CD4-positive, alpha-beta T cell treated with Interferon gamma for 1 hour (primary cell): ENCODE measurements at regions not wholly inside any gene's neighbourhood (a gene's known extent, or its start where the extent isn't known, plus 50 kb on each side); places are given as distances from the start of the nearest gene placed in this dataset.

Source experiments
- DNase-seq: peaks from one replicate; pipeline ENCODE4 v3.0.0-alpha.2; 2020

DNA sequence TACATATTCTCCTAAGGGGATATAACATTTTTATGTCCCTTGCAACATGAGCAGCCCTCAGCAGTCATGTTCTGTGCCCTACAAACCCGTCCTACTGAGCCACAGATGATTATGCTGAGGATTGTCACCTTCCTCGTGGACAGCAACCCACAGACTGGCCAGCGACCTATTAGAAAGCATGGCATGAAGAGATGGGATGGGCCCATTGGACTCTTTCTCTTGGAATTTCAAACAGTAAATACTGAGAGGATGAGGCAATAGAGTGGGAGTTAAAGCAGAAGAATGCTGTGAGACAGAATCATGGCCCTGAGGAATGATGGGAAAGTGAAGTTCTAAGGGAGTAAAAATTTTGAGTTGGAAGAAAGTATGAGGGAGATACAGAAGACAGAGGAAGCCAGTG, 149.9 kb upstream of the BTG1 start:
- no peak for DNase-seq

DNA sequence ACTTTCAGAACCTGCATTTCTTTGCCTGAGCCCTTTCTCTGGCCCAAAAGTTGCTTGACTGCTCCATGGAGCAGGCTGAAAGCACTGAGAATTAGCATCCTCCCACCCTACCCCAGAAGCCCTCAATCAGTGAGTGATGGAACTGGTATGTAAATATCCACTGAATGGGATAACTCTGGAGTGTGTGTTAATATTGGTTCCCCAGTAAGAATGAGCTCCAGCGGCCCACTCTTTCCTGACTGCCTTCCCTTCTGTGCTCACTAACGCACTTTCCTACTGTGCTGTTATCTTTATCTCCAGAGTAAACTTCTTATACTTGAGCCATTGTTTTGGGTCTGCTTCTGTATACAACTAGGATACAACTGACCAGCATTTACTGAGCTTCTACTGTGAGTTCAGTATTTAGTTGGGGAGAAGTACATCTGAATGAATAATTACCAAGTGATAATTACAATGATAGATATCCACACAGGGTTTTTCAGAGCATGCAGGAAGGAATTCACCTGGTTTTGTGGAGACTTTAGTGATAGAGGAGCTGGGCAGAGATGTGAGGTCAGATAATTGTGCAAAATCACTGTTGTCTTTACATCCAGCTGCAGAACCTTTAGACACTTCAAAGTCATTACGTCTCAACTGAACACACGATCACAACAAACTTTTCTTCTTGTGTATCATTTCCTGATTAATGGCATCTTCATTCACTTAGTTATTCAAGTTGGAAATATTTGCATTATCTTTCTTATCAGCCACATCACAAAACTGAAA, 149.2 kb upstream of the BTG1 start:
- DNase-seq: no peak

DNA sequence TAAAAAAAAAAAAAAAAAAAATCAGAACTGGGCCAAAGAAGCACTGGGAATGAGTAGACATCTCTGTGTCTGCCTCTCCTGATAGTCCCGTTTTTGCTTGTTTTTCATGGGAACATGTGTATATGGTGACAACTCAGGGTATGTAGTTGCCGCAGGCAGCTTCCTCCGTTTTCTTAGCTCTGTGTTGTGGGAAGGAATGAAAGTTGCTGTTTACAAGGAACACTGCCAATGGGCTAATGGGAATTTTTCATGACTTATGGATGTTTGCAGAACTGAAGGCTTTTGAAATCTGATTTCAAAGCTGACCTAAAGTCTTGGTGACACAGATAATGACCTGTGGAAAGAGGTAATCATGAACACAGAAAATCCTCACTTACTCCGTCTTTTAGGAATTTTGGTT, 146.4 kb upstream of the BTG1 start:
- DNase-seq: no peak

DNA sequence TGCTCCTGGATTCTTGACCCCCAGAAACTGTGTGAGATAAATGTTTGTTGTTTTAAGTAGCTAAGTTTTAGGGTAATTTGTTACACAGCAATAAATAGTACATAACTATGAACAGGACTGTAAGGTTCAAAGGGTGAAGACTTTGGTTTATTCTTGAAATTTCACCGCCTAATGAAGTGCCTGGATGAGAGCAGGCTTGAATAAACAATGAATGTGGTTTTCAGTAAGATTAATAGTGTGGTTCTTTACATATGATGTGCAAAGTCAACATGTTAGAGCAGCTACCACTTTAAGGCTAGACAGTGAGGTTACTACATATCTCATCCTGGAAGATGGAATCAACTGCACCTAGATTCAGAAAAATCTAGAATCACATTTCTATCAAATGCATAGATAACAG, 145.2 kb upstream of the BTG1 start:
- no peak for DNase-seq

DNA sequence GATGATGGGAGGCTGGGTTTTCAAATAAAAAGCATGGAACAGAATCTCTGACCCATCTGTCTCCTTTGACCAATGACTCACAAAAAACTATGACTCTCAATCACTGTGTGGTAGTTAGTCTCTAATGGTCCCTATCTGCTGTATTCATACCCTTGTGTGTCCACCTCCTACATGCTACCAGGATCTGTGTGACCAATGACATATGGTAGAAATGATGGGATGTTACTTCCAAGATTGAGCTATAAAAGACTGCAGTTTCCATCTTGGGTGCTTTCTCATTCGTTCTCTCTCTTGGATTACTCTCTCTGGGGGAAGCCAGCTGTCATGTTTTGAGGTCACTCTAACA, 144.7 kb upstream of the BTG1 start:
- no peak for DNase-seq

DNA sequence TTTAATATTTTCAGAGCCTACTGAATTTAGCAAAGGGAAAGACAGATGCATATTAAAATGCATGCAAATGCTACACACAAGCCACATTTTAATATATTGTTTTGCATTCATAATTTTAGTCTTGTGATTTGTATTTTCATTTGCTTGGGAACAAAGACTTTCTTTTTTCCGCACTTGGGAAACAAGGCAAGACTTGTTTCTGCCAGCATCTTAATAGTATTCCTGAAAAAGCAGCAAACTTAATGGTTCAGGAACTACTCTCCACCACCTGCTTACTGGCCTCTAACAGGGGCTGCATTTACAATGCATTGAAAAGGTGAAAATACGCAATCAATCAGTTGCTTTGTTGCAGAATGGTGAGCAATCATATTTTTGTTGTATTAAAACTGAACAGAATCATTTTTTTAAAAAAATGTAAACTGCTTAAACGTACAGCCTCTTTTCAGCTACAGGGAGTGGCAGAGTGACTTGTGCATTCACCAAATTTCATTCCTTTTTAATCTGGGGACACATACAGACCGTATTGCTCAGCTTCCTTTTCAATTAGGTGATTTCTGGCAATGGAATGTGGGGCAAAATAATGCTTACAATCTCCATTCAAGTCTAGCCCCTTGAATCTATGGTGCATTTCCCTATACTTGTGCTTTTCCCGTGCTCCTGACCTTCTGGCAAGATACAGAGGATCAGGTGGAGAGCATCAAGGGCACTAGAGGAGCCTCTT, 144.1 kb upstream of the BTG1 start:
- DNase-seq: no peak

DNA sequence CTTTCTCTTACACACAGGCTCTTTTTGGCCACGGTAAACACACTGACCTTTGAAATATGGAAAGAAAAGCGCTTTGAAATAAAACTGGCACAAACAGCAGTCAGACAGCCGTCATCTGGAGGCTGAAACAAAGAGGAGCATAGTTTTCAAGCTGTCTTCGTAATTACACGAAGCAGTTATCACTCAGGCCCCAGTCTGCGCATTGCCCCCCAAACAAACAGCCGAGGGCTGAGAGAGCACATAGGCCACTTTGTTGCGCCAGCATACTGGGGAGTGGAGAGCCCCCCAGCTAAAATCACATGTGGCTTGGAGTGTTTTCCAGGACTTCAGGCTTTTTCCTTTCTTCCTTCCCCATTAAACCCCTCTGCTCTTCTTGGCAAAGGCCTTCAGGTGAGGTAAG, 142.9 kb upstream of the BTG1 start:
- no peak for DNase-seq

DNA sequence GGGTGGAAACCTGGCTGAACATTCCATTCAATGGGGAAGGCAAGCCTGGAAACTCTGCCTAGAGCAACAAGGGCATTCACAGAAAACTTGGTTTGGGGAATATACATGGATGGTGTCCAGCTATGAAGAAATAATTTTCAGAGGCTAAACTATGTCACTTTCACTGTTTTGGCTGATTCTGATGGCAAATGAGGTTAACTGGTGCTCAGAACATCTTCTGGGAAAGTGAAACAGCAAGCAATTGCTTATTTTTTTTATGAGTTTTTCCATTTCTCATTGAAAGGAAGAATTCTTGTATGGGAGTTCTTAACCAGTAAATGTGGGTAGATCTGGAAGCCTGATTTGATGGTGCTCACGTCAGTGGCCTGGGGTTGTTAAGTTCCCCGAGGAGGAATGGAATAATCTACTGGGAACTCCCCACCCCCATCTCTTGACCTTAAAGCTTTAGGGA, 132.8 kb upstream of the BTG1 start:
- no peak for DNase-seq

DNA sequence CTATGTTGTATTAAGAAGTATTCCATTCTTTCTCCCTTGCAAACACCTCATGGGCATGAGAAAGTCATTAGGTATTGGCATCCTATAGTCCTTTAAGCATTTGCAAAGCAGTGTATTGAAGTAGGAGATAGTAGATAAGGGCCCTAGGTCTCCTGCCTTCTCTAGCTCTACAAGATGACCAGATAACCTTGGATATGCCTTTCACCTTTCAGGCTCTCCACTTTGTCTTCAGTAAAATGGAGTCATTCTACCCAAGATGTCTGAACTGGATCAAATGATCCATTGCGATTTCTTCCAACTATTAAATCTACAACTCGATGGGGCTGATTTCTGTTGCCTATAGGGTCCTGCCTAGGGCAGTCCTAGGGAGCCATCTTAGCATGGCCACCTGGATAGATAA, 132.1 kb upstream of the BTG1 start:
- DNase-seq: no peak

DNA sequence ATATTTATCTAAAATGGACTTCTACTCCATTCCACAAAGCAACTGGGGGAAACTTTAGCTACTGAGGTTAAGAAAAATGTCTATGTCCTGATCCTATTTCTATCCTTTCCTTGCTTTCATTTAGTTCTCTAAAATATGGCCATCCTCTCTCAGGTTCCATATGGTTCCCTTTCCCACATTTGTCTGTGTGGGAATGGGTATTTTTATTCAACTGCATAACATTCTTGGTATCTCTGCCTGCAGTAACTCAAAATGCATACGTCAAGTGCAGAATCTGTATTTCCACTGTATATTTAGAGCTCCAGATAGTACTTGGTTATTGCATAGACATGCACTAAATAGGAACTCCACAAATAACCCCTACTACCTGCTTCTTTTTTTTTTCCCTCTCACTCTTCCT, 130.6 kb upstream of the BTG1 start:
- no peak for DNase-seq

DNA sequence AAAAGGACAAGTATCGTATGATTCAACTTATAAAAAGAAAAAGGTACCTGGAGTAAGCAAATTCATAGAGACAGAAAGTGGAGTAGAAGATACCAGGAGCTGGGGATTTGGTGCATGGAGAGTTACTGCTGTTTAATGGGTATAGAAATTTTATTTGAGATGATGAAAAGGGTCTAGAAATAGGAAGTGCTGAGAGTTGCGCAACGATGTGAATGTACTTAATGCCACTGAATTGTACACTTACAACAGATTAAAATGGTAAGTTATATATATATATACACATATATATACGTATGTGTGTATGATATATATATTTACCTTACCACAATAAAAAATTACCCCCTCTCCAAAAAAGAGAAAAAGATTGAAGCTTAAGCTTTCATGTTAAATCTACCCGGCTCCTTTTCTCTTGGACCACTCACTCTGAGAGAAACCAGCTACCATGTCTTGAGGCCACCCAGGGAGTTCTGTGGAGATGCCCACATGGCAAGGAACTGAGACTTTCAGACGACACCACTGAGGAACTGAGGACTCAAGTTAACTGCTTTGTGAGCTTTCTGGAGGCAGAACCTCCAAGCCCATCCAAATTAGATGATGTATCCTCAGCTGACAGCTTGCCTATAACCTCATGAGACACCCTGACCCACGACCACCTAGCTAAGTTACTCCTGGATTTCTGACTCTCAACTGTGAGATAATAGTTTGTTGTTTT, 130.0 kb upstream of the BTG1 start:
- DNase-seq: no peak

DNA sequence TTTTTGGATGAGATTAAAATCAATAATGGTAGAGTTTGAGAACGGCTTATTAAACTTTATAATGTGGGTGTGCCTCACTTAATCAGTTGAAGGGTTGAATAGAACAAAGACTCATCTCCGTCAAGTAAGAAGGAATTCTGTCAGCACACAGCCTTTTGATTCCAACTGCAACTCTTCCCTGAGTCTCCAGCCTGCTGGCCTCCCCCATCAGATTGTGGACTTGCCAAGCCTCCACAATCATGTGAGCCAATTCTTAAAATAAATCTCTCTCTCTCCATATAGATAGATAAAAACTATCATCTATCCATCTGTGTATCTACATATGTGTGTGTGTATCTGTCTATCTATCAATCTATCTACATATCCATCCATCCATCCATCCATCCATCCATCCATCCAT, 127.4 kb upstream of the BTG1 start:
- no peak for DNase-seq

DNA sequence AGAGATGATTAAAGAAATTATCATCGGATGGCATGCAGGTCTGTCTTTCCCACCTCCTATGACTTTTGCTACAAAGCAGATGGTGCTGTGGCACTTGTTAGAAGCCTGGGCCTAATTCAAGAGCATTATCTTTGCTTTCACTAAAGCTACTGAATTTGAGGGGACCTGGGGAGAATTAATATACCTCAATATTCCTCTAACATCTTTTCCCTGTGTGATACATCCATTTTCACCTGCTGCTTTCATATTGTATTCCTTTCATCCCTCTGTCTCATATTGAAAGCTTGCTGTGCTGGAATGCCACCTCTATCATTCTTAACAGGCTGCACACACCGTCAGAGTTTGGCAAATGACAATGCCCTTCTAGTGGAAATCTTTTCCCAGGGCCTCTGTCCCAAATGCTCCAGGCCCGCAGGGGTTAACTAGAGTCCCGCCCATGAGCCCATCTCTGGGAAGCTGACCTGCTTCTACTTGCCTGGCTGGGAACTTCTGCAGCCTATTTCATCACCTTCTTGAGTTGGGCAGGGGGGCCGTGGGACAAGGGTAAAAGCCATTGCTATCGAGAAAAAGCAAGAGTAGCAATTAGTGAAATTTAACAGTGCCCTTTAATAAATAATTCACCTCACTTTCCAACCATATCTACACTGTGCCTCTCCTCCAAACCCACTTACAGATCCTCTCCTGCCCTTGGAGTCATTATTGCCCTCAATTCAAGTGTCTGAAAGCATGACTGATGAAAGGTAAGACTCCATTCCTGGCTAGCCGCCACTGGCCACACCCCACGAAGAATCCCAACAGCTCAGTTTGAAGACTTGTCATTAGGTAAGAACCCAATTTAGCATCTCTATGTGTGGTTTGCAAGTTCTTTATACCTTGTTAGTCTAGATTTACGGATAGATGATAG, 126.7 kb upstream of the BTG1 start:
- DNase-seq: no peak

DNA sequence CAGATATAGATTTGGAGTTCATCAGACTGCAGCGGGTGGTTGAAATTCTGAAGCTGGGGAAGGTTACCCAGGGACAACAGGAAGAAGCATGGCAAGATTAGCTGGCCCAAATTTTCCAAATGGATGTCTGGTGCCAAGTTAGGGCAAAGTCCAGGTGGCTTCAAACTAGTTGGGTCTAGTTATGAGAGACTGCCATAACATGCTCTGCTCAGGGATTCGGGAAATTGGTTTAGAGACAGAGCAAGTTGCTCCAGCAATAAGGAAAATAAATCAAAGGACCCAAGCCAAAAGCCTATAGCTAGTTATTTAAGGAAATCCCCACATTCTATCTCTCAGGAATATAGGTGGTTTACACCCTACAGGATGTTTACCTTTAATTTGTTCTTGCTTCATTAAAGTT, 125.7 kb upstream of the BTG1 start:
- DNase-seq: no peak

DNA sequence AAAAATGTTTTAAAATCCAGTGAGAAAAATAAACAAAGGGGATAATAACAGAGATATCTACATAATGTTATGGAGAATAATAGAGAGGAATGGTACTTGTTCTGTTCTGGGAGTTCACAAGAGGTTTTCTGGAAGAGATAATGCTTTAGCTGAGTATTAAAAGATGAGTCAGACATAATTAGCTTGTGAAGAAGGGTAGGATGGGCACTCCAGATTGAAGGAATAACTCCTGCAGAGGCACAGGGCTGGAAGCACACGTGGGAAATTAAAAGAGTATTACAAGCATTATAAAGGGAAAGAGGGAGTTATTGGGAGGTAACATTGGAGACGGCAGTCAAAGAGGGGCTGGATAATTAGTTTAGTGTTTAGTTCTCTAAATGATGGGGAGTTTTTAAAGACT, 124.9 kb upstream of the BTG1 start:
- no peak for DNase-seq

DNA sequence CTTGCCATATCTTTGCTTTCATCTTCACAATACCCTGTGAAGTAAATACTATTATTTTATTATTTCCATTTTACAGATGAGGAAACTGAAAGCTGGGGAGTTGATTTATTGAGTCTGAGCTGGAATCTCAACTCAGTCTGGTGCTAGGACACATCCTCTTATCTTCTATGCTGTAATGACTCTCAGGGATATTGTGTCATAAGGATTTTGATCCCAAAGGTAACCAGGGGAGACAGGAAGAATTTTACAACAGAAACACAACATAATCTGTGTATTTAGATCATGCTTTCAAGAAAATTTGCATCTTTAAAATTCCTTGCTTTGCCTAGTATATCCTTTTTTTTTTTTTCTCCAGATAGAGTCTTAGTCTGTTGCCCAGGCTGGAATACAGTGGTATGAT, 123.3 kb upstream of the BTG1 start:
- no peak for DNase-seq

DNA sequence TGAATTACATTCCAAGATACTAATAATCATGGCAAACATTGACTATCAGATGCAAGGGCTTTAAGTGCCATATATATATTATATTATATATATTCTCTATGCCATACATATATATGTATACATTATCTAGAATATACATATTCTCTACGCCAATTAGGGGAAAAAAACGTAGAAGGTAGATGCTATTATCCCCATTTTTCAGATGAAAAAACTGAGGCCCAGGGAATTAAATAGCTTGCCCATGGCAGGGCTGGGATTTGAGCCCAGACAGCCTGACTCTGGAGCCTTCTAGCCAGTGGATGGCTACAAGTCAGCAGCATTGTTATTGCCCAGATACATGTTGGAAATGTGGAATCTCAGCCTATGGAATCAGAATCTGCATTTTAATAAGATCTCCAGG, 116.0 kb upstream of the BTG1 start:
- no peak for DNase-seq

DNA sequence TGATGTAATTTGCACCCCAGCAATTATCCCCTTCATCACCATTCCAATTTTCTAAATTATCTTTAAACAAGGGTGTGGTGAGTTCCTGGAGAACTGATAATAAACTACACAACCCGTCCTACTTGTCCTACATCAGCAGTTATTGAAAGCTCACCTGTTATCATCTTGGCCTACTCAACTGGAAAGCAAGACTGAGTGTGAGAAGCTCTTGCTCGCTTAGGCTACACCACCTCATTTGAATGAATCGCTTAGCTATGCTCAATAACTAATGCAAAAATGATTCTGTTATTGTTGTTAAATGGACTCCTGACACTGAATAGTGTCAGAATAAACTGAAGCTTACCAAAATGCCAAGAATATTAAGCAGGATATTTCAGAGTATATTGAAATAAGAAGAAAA, 115.4 kb upstream of the BTG1 start:
- no peak for DNase-seq

DNA sequence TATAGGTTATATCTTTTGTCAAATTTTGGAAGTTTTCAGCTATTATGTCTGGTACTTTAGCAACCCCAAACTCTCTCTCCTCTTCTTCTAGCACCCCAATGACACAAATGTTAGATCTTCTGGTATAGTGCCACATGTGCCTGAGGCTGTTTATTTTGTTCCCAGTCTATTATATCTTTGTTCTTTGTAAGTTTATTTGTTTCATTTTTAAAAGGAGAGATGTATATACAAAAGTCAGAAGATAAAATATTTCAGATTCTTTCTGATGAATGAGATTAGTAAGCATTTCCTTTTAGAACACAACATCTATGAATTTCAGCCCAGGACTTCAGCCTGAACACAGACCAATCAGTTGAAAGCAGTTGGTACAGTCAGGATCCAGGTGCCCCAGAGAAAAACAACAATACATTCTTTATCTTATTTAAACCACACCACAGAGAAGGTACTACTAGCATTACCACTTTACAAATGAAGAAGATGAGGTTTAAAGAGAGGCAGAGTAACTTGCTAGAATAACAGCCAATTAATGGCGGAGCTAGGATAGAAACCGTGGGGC, 114.1 kb upstream of the BTG1 start:
- no peak for DNase-seq

DNA sequence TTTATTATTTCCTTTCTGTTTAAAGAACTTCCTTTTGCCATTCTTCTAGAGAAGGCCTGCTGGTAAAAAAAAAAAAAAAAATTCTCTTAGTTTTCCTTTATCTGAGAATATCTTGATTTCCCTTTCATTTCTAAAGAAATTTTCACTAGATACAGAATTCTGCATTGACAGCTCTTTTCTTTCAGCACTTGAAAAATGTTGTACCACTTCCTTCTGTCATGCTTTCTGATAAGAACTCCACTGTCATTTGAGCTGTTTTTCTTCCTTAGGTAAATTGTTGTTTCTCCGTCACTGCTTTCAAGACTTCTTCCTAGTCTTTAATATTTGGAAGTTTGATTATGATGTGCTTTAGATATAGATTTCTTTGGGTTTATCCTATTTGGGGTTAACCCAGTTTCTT, 113.6 kb upstream of the BTG1 start:
- no peak for DNase-seq

DNA sequence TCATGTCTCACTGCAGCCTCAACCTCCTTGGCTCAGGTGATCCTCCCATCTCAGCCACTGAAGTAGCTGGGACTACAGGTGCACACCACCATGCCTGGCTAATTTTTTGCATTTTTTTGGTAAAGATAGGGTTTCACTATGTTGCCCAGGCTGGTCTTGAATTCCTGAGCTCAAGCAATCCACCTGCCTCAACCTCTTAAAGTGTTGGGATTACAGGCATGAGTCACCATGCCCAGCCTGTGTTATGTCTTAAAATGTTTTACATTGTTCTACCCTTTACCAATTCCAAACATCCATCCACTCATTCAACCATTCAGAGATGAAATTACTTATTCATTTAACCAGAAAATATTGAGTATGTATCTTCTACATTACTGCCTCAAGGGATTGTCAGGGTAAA, 111.6 kb upstream of the BTG1 start:
- DNase-seq: no peak

DNA sequence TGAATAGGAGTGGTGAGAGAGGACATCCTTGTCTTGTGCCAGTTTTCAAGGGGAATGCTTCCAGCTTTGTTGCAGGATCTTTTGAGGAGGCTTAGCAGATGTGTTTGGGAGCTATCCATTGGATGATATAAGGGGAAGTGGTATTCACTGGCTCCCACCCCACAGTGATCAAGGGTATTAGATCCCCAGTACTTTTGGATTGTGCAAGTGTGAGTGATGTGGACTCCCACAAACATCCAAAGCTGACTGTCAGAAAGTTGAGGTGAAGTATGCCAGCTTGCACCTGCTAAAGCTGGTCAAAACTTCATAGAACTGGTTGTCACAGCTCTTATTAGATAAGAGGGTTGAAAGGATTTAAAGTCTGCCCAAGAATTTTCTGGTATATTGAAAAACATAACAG, 110.1 kb upstream of the BTG1 start:
- no peak for DNase-seq

DNA sequence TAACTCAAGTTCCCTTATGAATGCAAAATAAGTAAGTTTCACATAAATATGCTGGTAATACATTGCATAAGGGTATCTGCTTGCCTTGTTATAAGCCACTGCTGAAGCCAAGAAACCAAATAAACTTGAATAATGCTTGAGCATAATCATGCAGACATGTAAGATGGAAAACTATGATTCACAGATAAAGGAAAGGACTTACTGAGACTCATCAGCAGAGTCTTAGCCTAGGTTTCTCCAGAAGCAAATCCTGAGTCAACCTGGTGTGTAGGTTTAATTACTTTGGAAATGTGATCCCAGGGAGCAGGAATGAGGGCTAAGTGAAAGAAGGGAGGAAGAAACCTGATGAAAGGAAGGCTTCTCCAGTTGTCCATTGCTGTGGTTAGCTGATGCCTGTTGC, 107.7 kb upstream of the BTG1 start:
- no peak for DNase-seq
